DND-41 (cell line): ENCODE measurements at regions not wholly inside any gene's neighbourhood (a gene's known extent, or its start where the extent isn't known, plus 50 kb on each side); places are given as distances from the start of the nearest gene placed in this dataset.

ENCODE experiments used
- EZH2 ChIP-seq: IDR thresholded peaks from 3 replicates; pipeline ENCODE4 v1.6.1; 2012; ENCODE audit warnings: borderline replicate concordance, low read depth, mild to moderate bottlenecking, moderate library complexity, low read length, inconsistent platforms; ENCODE audit not compliant: severe bottlenecking
- TF ChIP-seq, protein P1 (sequence below): IDR thresholded peaks from 2 replicates; pipeline ENCODE4 v1.5.1; 2012; ENCODE audit warnings: borderline replicate concordance, low read length, moderate library complexity, mild to moderate bottlenecking; ENCODE audit not compliant: poor library complexity, severe bottlenecking; ENCODE audit errors: extremely low read depth

DNA sequence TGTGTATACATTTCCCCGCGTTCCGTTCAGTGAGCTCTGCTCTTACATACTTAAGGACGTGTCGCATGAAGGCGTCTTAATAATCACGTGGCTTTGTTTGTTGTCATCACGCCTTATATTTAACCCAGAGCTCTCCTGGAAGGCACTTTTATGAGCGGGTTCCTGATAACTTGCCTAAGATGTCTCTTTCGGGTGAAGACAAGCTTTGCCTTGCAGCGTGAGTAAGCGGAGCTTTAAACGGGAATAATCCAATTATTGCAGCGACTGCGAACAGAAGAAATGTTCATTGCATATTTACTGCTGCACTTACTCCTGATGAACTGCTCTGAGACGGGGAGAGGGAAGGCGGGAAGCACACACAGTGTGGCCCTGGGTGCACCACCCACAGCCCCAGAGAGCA, 1128.2 kb downstream of the BRD1 start:
- TF ChIP-seq, protein P1, sequence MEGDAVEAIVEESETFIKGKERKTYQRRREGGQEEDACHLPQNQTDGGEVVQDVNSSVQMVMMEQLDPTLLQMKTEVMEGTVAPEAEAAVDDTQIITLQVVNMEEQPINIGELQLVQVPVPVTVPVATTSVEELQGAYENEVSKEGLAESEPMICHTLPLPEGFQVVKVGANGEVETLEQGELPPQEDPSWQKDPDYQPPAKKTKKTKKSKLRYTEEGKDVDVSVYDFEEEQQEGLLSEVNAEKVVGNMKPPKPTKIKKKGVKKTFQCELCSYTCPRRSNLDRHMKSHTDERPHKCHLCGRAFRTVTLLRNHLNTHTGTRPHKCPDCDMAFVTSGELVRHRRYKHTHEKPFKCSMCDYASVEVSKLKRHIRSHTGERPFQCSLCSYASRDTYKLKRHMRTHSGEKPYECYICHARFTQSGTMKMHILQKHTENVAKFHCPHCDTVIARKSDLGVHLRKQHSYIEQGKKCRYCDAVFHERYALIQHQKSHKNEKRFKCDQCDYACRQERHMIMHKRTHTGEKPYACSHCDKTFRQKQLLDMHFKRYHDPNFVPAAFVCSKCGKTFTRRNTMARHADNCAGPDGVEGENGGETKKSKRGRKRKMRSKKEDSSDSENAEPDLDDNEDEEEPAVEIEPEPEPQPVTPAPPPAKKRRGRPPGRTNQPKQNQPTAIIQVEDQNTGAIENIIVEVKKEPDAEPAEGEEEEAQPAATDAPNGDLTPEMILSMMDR, result no peak
- TF ChIP-seq EZH2, result no peak
